T-helper 2 cell (primary cell): ENCODE measurements at regions not wholly inside any gene's neighbourhood (a gene's known extent, or its start where the extent isn't known, plus 50 kb on each side); places are given as distances from the start of the nearest gene placed in this dataset.

ENCODE experiments used
- DNase-seq, 5 experiments: peaks; one replicate each; pipeline versions ENCODE4 v3.0.0 to v3.0.0-alpha.2; 2012 to 2022

DNA sequence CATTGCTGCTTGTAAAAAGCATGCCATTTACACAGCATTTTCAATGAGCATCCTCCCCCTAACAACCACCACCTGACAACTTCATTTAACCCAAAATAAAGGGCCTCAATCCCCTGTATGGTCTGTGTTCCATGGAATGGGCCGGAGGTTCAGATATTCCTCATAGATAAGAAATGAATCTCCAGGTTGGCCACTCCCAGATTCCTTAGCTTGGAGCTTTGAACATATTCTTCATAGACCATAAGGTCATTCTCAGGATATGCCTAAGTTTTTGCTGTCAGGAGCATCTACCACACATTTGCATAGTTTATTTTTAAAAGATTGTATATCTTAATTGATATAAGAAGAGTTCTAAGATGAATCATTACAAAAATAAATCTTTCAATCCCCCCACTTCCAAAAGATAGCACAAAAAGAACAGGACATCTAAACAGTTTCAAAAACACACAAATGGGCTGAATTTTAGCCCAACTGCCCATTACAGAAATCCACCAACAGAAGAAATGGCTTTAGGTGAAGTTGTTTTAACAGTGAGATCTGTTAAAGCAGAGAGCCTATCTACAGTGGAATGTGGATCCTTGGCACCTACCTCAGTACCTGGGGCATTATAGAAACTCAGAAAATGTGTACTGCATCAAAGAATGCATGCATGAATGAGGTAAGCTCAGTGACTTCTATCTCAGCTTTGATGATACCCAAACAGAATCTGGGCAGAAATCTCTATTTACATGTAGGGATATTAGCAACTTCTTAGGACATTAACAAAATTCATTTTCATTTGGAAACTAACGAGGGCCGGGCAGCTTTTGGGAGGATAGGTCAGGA is 179.8 kb downstream of the SEC61B start:
- no peak for DNase-seq

DNA sequence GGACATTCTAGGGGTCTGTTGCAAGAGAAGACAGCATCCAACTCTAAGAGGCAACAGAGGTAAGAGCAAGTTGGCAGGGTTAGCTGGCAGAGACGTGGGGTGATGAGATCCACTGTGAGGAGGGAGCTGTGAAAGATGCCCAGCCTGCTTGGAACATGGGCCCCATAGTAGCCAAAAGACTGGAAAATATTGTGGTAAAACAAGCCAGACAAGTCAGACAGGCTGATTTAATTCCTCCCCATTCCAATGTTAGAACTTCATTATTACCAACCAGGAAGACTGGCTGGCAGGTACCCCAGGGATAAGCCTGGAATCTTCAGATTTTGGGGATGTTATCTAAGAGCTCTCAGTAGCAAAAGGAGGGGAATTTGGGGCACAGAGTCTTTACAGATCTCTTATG is 181.3 kb downstream of the SEC61B start:
- DNase-seq = no peak

GRCh38 chr9:99405359-99405758 is 183.3 kb downstream of the SEC61B start:
- no peak for DNase-seq

- DNase-seq = no peak
Observed at GRCh38 chr9:99406939-99407338, 184.9 kb downstream of the SEC61B start.

GRCh38 chr9:99411068-99411467 is 189.0 kb downstream of the SEC61B start:
- no peak for DNase-seq

DNA sequence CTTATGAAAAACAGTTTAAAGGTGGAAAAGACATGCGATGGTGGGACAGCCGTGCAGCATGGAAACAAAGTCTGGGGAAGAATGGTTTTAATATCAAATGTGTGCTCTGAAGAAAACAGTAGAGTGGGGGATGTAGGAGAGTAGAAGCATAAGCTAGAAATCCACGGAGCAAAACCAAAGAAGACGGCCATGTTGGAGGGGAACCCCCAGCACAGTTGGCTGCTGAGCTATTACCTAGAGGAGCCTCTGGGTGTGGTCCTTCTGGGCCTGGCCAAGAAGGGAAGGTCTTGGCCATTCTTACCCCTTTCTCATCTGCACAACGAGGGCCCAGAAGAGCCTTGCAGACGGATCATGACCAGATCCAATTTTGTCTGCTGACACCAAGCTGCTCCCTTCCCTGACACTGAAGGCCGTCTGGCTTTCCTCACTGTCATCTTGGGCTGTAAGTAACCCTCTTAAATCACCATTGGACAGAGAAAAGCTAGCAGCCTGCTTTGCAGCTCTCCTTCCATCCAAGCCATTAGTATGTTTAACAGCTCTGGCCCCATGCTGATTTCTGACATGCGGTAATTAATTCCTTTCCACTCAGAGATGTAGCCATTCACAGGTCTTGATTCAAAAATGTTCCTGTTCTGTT is 189.5 kb downstream of the SEC61B start:
- DNase-seq = no peak

GRCh38 chr9:99412606-99413005 is 190.5 kb downstream of the SEC61B start:
- no peak for DNase-seq

DNA sequence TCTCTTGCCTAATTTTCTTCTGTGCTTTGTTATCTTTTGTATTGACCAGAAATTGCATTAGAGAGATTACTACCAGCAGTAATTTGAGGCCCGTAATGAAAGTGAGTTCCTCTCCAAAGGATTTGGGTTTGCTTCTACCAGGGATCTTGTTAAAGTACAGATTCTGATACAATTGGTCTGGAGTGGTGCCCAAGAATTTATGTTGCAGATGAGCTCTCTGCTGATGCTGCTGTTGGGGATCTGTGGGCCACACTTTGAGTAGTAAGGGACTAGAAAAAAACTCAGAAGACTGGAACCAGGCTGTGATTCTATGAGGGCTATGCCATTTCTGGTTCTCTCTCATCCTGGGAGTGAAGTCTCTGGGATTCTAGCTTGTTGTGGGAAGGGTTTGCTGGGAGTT is 192.2 kb downstream of the SEC61B start:
- DNase-seq = no peak

DNA sequence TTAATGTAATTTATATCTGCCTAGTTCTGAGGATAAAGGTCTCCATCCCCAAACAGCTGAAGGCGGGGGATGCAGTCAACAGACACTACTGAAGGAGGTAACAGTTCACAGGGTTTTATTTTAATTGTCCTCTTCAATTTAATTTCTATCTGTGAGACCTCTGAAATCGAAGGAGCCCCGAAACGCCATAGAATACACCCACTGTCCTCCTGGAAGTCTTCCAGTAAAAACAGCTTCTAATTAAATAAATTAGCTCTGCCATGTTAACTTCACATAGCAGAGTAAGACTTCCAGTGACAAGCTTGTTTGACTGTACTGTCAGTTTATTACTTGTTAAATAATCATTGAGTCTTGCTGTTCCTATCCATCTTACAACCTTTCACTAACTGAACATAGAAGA is 193.5 kb downstream of the SEC61B start:
- DNase-seq = no peak

GRCh38 chr9:99416007-99416406 is 193.9 kb downstream of the SEC61B start:
- DNase-seq = peak in 1 of 5 experiments; percentile 35

- DNase-seq = no peak
Observed at GRCh38 chr9:99419070-99419469, 197.0 kb downstream of the SEC61B start.

GRCh38 chr9:99421369-99421768 is 199.3 kb downstream of the SEC61B start:
- DNase-seq = no peak

DNA sequence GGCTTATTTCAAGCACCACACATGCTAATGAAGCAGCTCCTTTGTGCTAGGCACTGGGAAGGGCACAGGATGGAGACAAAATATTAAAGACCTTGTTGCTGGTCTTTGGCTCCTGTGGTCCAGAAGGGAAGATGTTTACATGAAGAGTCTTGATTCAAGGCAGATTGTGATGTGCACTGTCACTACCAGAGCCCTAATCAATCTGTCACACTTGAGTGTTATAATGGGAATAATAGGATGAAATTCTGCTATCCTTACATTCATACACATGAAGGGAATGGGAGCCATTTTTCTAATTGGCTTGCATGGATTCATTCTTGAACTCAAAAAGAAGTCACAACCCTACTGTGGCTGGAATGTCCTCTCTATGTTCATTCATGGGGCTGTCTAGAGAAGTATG is 203.0 kb downstream of the SEC61B start:
- no peak for DNase-seq

GRCh38 chr9:99425923-99426842 is 204.1 kb downstream of the SEC61B start:
- no peak for DNase-seq

- DNase-seq = no peak
Observed at GRCh38 chr9:99427260-99427659, 205.2 kb downstream of the SEC61B start.

DNA sequence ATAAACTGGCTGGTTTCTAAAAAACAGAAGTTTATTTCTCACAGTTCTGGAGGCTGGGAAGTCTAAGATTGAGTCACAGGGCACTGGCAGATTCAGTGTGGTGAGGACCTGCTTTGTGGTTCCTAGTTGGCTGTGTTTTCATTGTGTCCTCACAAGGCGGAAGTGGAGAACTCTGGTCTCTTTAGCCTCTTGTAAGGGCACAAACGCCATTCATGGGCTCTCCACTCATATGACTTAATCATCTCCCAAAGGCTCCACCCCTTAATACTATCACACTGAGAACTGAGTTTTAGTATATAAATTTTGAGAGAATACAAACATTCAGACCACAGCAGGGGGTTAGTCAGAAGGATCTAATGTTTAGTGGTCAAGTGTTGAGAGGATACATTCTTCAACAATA is 208.2 kb downstream of the SEC61B start:
- peak in 1 of 5 experiments; percentile 21 for DNase-seq

DNA sequence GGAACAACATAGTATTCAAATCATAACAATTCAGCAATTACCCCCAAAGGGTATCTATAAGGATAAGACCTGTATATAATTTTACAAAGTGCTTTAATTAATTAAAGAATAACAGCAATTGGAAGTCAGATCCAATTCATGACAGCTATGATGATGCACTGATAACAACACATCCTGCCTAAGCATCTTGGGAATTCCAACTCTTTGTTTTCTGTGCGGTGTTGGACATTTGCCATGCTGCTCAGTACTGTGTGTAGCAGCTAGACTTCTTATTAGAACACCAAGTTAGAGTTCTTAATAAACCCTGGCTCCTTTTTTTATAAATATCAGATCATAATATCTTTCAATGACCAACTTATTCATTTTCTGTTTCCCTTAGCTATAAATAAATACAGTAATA is 209.0 kb downstream of the SEC61B start:
- no peak for DNase-seq

GRCh38 chr9:99432075-99432474 is 210.0 kb downstream of the SEC61B start:
- no peak for DNase-seq

DNA sequence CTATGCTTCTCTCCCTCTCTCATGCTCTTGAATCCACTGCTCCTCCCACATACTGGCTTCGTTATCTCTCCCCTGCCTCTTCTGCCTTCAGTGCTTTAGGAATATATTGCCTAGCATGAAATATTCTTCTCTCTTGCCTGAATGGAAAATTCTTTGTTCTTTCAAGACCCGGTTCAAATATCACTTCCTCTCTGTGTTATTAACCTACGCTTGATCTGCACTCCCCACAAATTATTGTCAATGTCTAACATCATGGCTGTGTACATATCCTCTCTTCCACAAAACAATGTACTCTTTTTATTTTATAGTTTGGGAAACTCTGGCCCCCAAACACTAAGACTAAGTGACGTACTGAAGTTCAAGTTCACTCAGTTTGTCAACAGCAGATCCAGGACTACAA is 211.0 kb downstream of the SEC61B start:
- no peak for DNase-seq

DNA sequence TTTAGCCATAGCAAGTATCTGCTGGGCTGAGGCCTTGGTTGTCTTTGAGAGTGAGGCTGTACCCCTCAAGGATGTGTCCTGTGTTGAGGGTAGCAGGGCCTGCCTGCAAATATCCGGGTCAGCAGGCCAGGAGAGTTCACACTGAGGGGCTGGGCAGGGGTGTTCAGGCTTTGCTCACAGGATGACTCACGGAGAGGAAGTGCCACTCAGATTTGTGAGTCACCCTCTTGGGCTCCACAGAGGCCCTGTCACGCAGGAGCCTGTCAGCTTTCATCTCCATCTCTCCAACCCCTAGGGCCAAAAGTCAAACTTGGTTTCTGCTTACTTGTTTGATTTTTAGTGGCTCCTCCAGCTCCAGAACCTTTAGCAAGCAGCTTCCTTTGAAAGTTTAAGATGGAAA is 211.5 kb downstream of the SEC61B start:
- DNase-seq = peak in 1 of 5 experiments; percentile 87

DNA sequence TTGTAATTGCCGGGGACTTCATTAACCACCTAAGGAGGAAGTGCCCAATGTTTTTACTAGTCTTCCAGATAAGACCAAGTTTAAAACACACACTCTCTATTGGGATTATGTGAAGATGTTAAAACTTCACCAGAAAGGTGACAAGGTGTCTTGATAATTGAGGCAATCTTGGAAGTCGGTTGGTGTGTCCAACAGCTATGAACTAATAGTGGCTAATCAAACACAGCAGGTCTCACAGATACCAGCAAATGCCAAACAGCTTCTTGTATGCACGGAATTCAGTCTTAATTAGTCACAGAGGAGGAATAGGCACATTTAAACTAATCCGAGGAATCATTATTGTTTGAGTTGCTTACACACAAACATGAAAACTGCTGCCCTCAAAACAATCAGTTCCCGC is 214.5 kb downstream of the SEC61B start:
- DNase-seq = no peak

GRCh38 chr9:99437145-99437544 is 215.1 kb downstream of the SEC61B start:
- no peak for DNase-seq

DNA sequence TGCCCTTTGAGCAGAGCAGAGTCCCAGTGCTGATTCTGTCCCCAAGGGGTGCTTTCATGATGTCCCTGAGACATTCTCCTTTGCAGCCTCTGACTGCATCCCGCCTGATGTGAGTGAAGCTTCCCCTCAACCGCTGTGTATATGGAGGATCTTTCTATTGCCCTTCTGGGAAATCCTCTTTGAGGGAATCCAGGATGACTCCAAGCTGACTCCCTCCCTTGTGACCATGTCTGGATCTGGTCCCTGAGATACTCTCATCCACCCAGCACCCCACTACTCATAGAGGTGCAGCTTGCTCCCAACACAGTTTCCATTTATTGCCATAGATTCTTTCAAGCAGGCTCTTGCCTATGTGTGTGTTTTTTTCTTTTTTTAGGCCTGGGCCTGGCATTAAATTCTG is 216.5 kb downstream of the SEC61B start:
- no peak for DNase-seq
